ENCODE measurements at regions not wholly inside any gene's neighbourhood (a gene's known extent, or its start where the extent isn't known, plus 50 kb on each side); places are given as distances from the start of the nearest gene placed in this dataset.

- TF ChIP-seq STAT1 (IDR thresholded peaks at IDR 0.05; ENCODE audit: unreplicated experiment) (no peak), EZH2phosphoT487 (IDR thresholded peaks at IDR 0.05; ENCODE audit: unreplicated experiment) (no peak), CREB1 (CRISPR knock-in tag; IDR thresholded peaks at IDR 0.05; ENCODE audit: low read depth) (no peak)
- Histone ChIP-seq H3K27ac (ENCODE audit: low read depth) (no peak overlapping the region), H3K4me2 (no peak overlapping the region), H4K20me1 (replicated peaks; ENCODE audit: insufficient read depth) (no peaks in the 10 kb centered on the region), H3F3A (replicated peaks; ENCODE audit: low read depth) (no peaks in the 10 kb centered on the region), H2AFZ (no peak overlapping the region), H3K79me2 (replicated peaks; ENCODE audit: insufficient read depth) (no peaks in the 10 kb centered on the region), H3K9me2 (ENCODE audit: insufficient read depth) (no peaks in the 10 kb centered on the region), H3K4me1 (ENCODE audit: insufficient read depth) (no peaks in the 10 kb centered on the region), H3K4me3 (no peak overlapping the region), H3K27me3 (ENCODE audit: insufficient read depth) (no peaks in the 10 kb centered on the region), H3K36me3 (ENCODE audit: insufficient read depth) (no peaks in the 10 kb centered on the region)
- H3K4me3 Mint-ChIP-seq, result no peak overlapping the region
- H3K27me3 Mint-ChIP-seq (ENCODE audit: insufficient read depth, low read depth, poor library complexity), result no peaks in the 10 kb centered on the region
- H3K36me3 Mint-ChIP-seq (ENCODE audit: low read depth), result peaks cover 18% of the 10 kb centered on the region; the same call in 2 of the 3 replicates
- ATAC-seq, result no peak
- H3K9me3 Mint-ChIP-seq, result peaks cover 90% of the 10 kb centered on the region
- H3K27ac Mint-ChIP-seq, result no peak overlapping the region
- H3K4me1 Mint-ChIP-seq, result no peaks in the 10 kb centered on the region
- no peak for DNase-seq (ENCODE audit: low spot score)
These were observed 1215.8 kb upstream of the TMEM132C start for GRCh38 chr12:127051139-127051538.

- no peak overlapping the region for H2AFZ ChIP-seq
- Mint-ChIP-seq H3K4me3 (no peak overlapping the region), H3K4me1 (no peaks in the 10 kb centered on the region), H3K27me3 (ENCODE audit: insufficient read depth, low read depth, poor library complexity) (no peaks in the 10 kb centered on the region), H3K9me3 (peaks cover 94% of the 10 kb centered on the region), H3K27ac (no peak overlapping the region), H3K36me3 (ENCODE audit: low read depth) (peaks cover 23% of the 10 kb centered on the region; the same call in 2 of the 3 replicates)
- no peaks in the 10 kb centered on the region for H4K20me1 ChIP-seq (replicated peaks; ENCODE audit: insufficient read depth)
- ATAC-seq (no peak), DNase-seq (ENCODE audit: low spot score) (no peak)
- H3K27me3 ChIP-seq (ENCODE audit: insufficient read depth), result no peaks in the 10 kb centered on the region
- H3K4me1 ChIP-seq (ENCODE audit: insufficient read depth), result no peaks in the 10 kb centered on the region
- no peak overlapping the region for H3K4me2 ChIP-seq
- no peak for TF ChIP-seq ZNF114 (CRISPR knock-in tag; IDR thresholded peaks at IDR 0.05)
- TF ChIP-seq, protein P1, sequence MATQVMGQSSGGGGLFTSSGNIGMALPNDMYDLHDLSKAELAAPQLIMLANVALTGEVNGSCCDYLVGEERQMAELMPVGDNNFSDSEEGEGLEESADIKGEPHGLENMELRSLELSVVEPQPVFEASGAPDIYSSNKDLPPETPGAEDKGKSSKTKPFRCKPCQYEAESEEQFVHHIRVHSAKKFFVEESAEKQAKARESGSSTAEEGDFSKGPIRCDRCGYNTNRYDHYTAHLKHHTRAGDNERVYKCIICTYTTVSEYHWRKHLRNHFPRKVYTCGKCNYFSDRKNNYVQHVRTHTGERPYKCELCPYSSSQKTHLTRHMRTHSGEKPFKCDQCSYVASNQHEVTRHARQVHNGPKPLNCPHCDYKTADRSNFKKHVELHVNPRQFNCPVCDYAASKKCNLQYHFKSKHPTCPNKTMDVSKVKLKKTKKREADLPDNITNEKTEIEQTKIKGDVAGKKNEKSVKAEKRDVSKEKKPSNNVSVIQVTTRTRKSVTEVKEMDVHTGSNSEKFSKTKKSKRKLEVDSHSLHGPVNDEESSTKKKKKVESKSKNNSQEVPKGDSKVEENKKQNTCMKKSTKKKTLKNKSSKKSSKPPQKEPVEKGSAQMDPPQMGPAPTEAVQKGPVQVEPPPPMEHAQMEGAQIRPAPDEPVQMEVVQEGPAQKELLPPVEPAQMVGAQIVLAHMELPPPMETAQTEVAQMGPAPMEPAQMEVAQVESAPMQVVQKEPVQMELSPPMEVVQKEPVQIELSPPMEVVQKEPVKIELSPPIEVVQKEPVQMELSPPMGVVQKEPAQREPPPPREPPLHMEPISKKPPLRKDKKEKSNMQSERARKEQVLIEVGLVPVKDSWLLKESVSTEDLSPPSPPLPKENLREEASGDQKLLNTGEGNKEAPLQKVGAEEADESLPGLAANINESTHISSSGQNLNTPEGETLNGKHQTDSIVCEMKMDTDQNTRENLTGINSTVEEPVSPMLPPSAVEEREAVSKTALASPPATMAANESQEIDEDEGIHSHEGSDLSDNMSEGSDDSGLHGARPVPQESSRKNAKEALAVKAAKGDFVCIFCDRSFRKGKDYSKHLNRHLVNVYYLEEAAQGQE (IDR thresholded peaks at IDR 0.05; ENCODE audit: unreplicated experiment), result no peak
- no peak for TF ChIP-seq CREB1 (CRISPR knock-in tag; IDR thresholded peaks at IDR 0.05; ENCODE audit: low read depth)
- TF ChIP-seq CTCF (conservative IDR thresholded peaks at IDR 0.05; ENCODE audit: low read depth in 2 of 2), result no peak
- TF ChIP-seq EZH2phosphoT487 (IDR thresholded peaks at IDR 0.05; ENCODE audit: unreplicated experiment), result no peak
- TF ChIP-seq EZH2 (IDR thresholded peaks at IDR 0.05; ENCODE audit: low read depth, unreplicated experiment), result no peak
- TF ChIP-seq JUNB (IDR thresholded peaks at IDR 0.05; ENCODE audit: unreplicated experiment), result no peak
- H3K79me2 ChIP-seq (replicated peaks; ENCODE audit: insufficient read depth), result no peaks in the 10 kb centered on the region
- H3K9me2 ChIP-seq (ENCODE audit: insufficient read depth), result no peaks in the 10 kb centered on the region
- no peak overlapping the region for H3K27ac ChIP-seq (ENCODE audit: low read depth)
- H3K4me3 ChIP-seq, result no peak overlapping the region
- H3K36me3 ChIP-seq (ENCODE audit: insufficient read depth), result no peaks in the 10 kb centered on the region
- no peaks in the 10 kb centered on the region for H3F3A ChIP-seq (replicated peaks; ENCODE audit: low read depth)
These were observed 1214.3 kb upstream of the TMEM132C start for GRCh38 chr12:127052511-127053232.
